HG03045 (cell line): ENCODE measurements at regions not wholly inside any gene's neighbourhood (a gene's known extent, or its start where the extent isn't known, plus 50 kb on each side); places are given as distances from the start of the nearest gene placed in this dataset.
"Not testable (repeated sequence)": the region's sequence is repeated elsewhere in the genome, so short reads cannot be mapped to it uniquely, and the experiment has no call there.

Experiments
- ATAC-seq: cut with Tn5 transposase; IDR thresholded peaks from one replicate; pipeline ENCODE4 v1.9.1; 2021; ENCODE audit warnings: mild to moderate bottlenecking, moderate library complexity; ENCODE audit not compliant: unreplicated experiment

- ATAC-seq, result no peak
Measured at GRCh38 chr1:194374649-194375048, 1188.2 kb upstream of the B3GALT2 start.

GRCh38 chr1:194372266-194372665 is 1185.9 kb upstream of the B3GALT2 start:
- ATAC-seq, result no peak

- no peak for ATAC-seq
Measured at GRCh38 chr1:194369622-194370021, 1183.2 kb upstream of the B3GALT2 start.

- ATAC-seq, result no peak
Measured at GRCh38 chr1:194369060-194369459, 1182.6 kb upstream of the B3GALT2 start.

GRCh38 chr1:194367121-194367520 is 1180.7 kb upstream of the B3GALT2 start:
- ATAC-seq, result no peak

- ATAC-seq, result no peak
Measured at GRCh38 chr1:194366705-194367104, 1180.3 kb upstream of the B3GALT2 start.

- ATAC-seq, result no peak
Measured at GRCh38 chr1:194362327-194362726, 1175.9 kb upstream of the B3GALT2 start.

GRCh38 chr1:194361374-194362131 is 1175.1 kb upstream of the B3GALT2 start:
- no peak for ATAC-seq

GRCh38 chr1:194358208-194358581 is 1171.8 kb upstream of the B3GALT2 start:
- ATAC-seq, result no peak

- not testable (repeated sequence) for ATAC-seq
Measured at GRCh38 chr1:194357573-194358207, 1171.3 kb upstream of the B3GALT2 start.

- no peak for ATAC-seq
Measured at GRCh38 chr1:194355488-194356106, 1169.2 kb upstream of the B3GALT2 start.

GRCh38 chr1:194353121-194353520 is 1166.7 kb upstream of the B3GALT2 start:
- ATAC-seq, result no peak

- ATAC-seq, result no peak
Measured at GRCh38 chr1:194347200-194347599, 1160.8 kb upstream of the B3GALT2 start.

- no peak for ATAC-seq
Measured at GRCh38 chr1:194342484-194343262, 1156.3 kb upstream of the B3GALT2 start.

- ATAC-seq, result no peak
Measured at GRCh38 chr1:194341587-194341986, 1155.2 kb upstream of the B3GALT2 start.

GRCh38 chr1:194339471-194339870 is 1153.1 kb upstream of the B3GALT2 start:
- ATAC-seq, result no peak

GRCh38 chr1:194338241-194338948 is 1152.0 kb upstream of the B3GALT2 start:
- ATAC-seq, result no peak

GRCh38 chr1:194333240-194333639 is 1146.8 kb upstream of the B3GALT2 start:
- no peak for ATAC-seq

- no peak for ATAC-seq
Measured at GRCh38 chr1:194331758-194332157, 1145.3 kb upstream of the B3GALT2 start.

- ATAC-seq, result no peak
Measured at GRCh38 chr1:194322751-194323150, 1136.3 kb upstream of the B3GALT2 start.

- no peak for ATAC-seq
Measured at GRCh38 chr1:194318790-194319280, 1132.4 kb upstream of the B3GALT2 start.
